ENCODE measurements at regions not wholly inside any gene's neighbourhood (a gene's known extent, or its start where the extent isn't known, plus 50 kb on each side); places are given as distances from the start of the nearest gene placed in this dataset.

DNA sequence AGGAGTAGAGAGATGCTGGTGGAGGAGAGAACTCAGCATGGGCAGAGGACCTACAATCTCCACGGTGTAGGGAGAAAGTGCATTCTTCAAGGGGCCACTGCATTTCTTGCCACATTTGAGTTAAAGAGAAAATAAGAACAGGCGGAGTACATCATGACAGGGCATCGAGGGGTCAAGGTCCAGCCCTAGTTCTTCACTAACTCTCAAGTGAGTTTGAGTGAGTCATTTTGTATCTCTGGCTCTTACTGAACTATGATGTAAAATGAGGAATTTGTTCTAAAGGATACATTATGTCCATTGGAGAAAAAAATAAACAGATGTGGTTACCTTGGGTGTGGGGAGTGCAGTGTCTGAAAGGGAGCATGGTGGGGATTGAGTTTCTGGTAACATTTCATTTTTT lies 182.9 kb downstream of the XPNPEP1 start:
- H2BK120ac ChIP-seq (ENCODE audit: low read depth, low read length, poor library complexity, severe bottlenecking), result no peak overlapping the region
- H4K8ac ChIP-seq (replicated peaks; ENCODE audit: insufficient read length, low read depth, low read length), result no peak overlapping the region
- H3K4me1 ChIP-seq (ENCODE audit: insufficient read depth, low read length), result no peaks in the 10 kb centered on the region
- H3K4me2 ChIP-seq (ENCODE audit: insufficient read depth, insufficient read length, low read length), result no peak overlapping the region
- no peaks in the 10 kb centered on the region for H3K79me1 ChIP-seq (ENCODE audit: insufficient read depth, low read depth, low read length, poor library complexity, severe bottlenecking)
- H3K18ac ChIP-seq (ENCODE audit: insufficient read length, low read depth, low read length), result no peak overlapping the region
- no peak overlapping the region for H2BK5ac ChIP-seq (ENCODE audit: insufficient read length, low read length)
- TF ChIP-seq, protein P1, sequence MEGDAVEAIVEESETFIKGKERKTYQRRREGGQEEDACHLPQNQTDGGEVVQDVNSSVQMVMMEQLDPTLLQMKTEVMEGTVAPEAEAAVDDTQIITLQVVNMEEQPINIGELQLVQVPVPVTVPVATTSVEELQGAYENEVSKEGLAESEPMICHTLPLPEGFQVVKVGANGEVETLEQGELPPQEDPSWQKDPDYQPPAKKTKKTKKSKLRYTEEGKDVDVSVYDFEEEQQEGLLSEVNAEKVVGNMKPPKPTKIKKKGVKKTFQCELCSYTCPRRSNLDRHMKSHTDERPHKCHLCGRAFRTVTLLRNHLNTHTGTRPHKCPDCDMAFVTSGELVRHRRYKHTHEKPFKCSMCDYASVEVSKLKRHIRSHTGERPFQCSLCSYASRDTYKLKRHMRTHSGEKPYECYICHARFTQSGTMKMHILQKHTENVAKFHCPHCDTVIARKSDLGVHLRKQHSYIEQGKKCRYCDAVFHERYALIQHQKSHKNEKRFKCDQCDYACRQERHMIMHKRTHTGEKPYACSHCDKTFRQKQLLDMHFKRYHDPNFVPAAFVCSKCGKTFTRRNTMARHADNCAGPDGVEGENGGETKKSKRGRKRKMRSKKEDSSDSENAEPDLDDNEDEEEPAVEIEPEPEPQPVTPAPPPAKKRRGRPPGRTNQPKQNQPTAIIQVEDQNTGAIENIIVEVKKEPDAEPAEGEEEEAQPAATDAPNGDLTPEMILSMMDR (conservative IDR thresholded peaks at IDR 0.05), result no peak
- no peak overlapping the region for H3K56ac ChIP-seq (ENCODE audit: insufficient read length, low read depth, low read length)
- Mint-ChIP-seq H3K4me1 (no peaks in the 10 kb centered on the region), H3K27me3 (ENCODE audit: low read depth) (no peaks in the 10 kb centered on the region), H3K4me3 (no peak overlapping the region), H3K36me3 (ENCODE audit: insufficient read depth in 1 of 3, low read depth in 3 of 3) (no peaks in the 10 kb centered on the region), H3K9me3 (no peaks in the 10 kb centered on the region), H3K27ac (no peak overlapping the region)
- no peaks in the 10 kb centered on the region for H4K20me1 ChIP-seq (ENCODE audit: control insufficient read depth, insufficient read depth, insufficient read length)
- WGBS (ENCODE audit: extremely low coverage, insufficient read length, low lambda C conversion rate), result no CpG with 5 or more reads among the region's 3 CpGs
- no peak overlapping the region for H2BK20ac ChIP-seq (ENCODE audit: low read depth, low read length, poor library complexity, severe bottlenecking)
- H4K5ac ChIP-seq (ENCODE audit: insufficient read length, low read depth, low read length), result no peak overlapping the region
- H3K27me3 ChIP-seq (ENCODE audit: insufficient read depth, low read length), result no peaks in the 10 kb centered on the region
- H3K23me2 ChIP-seq (ENCODE audit: insufficient read length, low read depth, low read length, poor library complexity, severe bottlenecking), result no peaks in the 10 kb centered on the region
- no peak overlapping the region for H3K4ac ChIP-seq (ENCODE audit: low read depth, low read length)
- H2AFZ ChIP-seq (ENCODE audit: low read length), result no peak overlapping the region
- no peak overlapping the region for H3K23ac ChIP-seq (ENCODE audit: insufficient read length, low read depth, low read length)
- no peak overlapping the region for H3K9ac ChIP-seq (ENCODE audit: extremely low read depth, insufficient read length, low read length)
- no peak overlapping the region for H3K27ac ChIP-seq (ENCODE audit: insufficient read length, low read depth, low read length)
- no peak overlapping the region for H2BK15ac ChIP-seq (ENCODE audit: low read depth, low read length)
- H3K14ac ChIP-seq (ENCODE audit: insufficient read depth, low read length), result no peak overlapping the region
- no peak for DNase-seq
- no peaks in the 10 kb centered on the region for H3K9me3 ChIP-seq (ENCODE audit: control insufficient read depth, low read depth, low read length)
- H4K91ac ChIP-seq (ENCODE audit: insufficient read length, low read depth, low read length), result no peak overlapping the region
- H3T11ph ChIP-seq (ENCODE audit: low read length), result no peak overlapping the region
- no peaks in the 10 kb centered on the region for H3K79me2 ChIP-seq (ENCODE audit: insufficient read depth, low read length)
- no peak overlapping the region for H2BK12ac ChIP-seq (ENCODE audit: insufficient read length, low read depth, low read length)
- H2AK5ac ChIP-seq (ENCODE audit: insufficient read length, low read length), result no peak overlapping the region

All from H9 (cell line).